Suprapubic skin (tissue), 4 donors: ENCODE measurements at regions not wholly inside any gene's neighbourhood (a gene's known extent, or its start where the extent isn't known, plus 50 kb on each side); places are given as distances from the start of the nearest gene placed in this dataset.
"Not testable (repeated sequence)": the region's sequence is repeated elsewhere in the genome, so short reads cannot be mapped to it uniquely, and the experiment has no call there.

Experiments used
- DNase-seq, 2 donors: peaks; one replicate each; pipeline ENCODE4 v3.0.0-alpha.2; 2019; ENCODE audit warnings: low spot score in 2 of 2
- H3K27ac ChIP-seq: fragments of 200-600 bp; sonication (generic); one replicate; pipeline ENCODE4 v1.5.1; 2019
- H3K27me3 ChIP-seq: fragments of 200-600 bp; sonication (generic); one replicate; pipeline ENCODE4 v1.5.1; 2019
- H3K36me3 ChIP-seq: fragments of 200-600 bp; sonication (generic); one replicate; pipeline ENCODE4 v1.5.1; 2019
- H3K4me1 ChIP-seq: fragments of 200-600 bp; sonication (generic); one replicate; pipeline ENCODE4 v1.5.1; 2019
- H3K4me3 ChIP-seq: fragments of 200-600 bp; sonication (generic); one replicate; pipeline ENCODE4 v1.5.1; 2019; ENCODE audit warnings: mild to moderate bottlenecking
- H3K9me3 ChIP-seq: fragments of 200-600 bp; sonication (generic); one replicate; pipeline ENCODE4 v1.5.1; 2019
- WGBS: methylation state at CpG from one replicate; pipeline ENCODE4 v1.1.5; 2018; 5-methylcytosine and 5-hydroxymethylcytosine counted together

DNA sequence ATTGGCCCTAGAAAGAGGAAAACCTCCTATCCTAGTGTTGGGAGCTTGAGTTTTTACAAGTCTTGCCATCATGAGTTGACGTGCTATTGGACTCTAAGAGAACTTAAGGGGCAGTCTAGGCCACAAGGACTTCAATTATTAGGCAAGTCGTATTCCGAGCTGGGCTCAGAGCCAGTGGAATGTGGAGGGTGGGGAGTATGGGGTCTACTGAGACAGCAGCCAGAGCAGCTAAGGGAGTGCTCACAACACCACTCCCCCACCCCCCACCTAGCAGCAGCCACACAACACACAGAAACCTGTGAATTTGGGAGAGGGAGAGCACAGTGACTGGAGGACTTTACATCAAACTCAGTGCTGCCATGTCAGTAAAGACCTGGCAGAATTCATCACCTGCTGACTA, 62.0 kb upstream of the ZNG1F start:
- H3K4me3 ChIP-seq, DNase-seq, H3K27me3 ChIP-seq, H3K36me3 ChIP-seq, H3K9me3 ChIP-seq, H3K4me1 ChIP-seq, H3K27ac ChIP-seq: not testable (repeated sequence)
- WGBS = 36% methylated on average over 3 of the region's 3 CpGs

DNA sequence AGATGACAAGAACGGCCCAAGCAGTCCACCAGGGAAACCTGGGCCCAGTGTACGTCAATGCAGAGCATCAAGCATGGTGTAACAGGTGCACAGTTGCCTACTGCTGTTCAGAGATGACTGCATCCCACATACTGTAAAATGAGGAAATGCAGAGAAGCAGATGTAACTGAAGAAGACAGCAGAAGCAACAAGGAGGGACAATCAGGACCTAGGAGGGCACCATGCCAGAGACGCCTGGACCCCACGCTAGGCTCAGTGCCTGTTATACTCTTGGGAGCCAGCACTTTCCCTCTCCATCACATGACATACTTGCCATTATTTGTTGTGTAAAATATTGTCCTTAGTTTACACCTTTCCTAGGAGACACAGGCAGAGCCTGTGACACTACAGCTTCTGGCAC, 57.6 kb upstream of the ZNG1F start:
- 74% methylated on average over 4 of the region's 4 CpGs for WGBS
- DNase-seq, H3K27me3 ChIP-seq, H3K9me3 ChIP-seq, H3K4me1 ChIP-seq, H3K4me3 ChIP-seq, H3K27ac ChIP-seq, H3K36me3 ChIP-seq: not testable (repeated sequence)
